ENCODE measurements at regions not wholly inside any gene's neighbourhood (a gene's known extent, or its start where the extent isn't known, plus 50 kb on each side); places are given as distances from the start of the nearest gene placed in this dataset.

- Histone ChIP-seq H3K79me2 (ENCODE audit: control insufficient read depth, insufficient read depth, low read length) (no peaks in the 10 kb centered on the region), H3K27ac (ENCODE audit: low read length in 2 of 2) (no peak overlapping the region), H3K9ac (ENCODE audit: low read length) (no peak overlapping the region), H2AFZ (ENCODE audit: insufficient read depth, low read depth, low read length, poor library complexity, severe bottlenecking) (no peak overlapping the region), H4K20me1 (ENCODE audit: control insufficient read depth, insufficient read depth, low read length, poor library complexity, severe bottlenecking) (no peaks in the 10 kb centered on the region), H3K4me3 (ENCODE audit: control extremely low read depth in 1 of 5, extremely low read depth in 1 of 5, insufficient read depth in 1 of 5, low read depth in 2 of 5, low read length in 4 of 5) (no peak overlapping the region), H3K4me1 (ENCODE audit: control insufficient read depth in 2 of 2, insufficient read depth in 2 of 2, low read length in 2 of 2) (no peaks in the 10 kb centered on the region), H3K36me3 (replicated peaks in 1 of 2; ENCODE audit: control extremely low read depth in 1 of 2, control insufficient read depth in 1 of 2, extremely low read depth in 1 of 2, insufficient read depth in 2 of 2, low read length in 1 of 2) (no peaks in the 10 kb centered on the region), H3K9me3 (ENCODE audit: control extremely low read depth in 1 of 3, control insufficient read depth in 2 of 3, insufficient read depth in 1 of 3, low read length in 2 of 3) (peaks cover 0 to 6% (median 2%) of the 10 kb centered on the region in 3 donors), H3K4me2 (replicated peaks; ENCODE audit: low read depth, low read length, poor library complexity, severe bottlenecking) (no peak overlapping the region), H3K27me3 (replicated peaks in 1 of 4; ENCODE audit: control extremely low read depth in 1 of 4, control insufficient read depth in 3 of 4, insufficient read depth in 4 of 4, low read length in 3 of 4) (no peaks in the 10 kb centered on the region)
- no peak overlapping the region for H3K27ac Mint-ChIP-seq
- no peak for TF ChIP-seq CTCF (IDR thresholded peaks at IDR 0.05)
- WGBS (ENCODE audit: insufficient coverage) = 84% methylated on average over 3 of the region's 5 CpGs
- peaks cover 23% of the 10 kb centered on the region for H3K27me3 Mint-ChIP-seq
- intact Hi-C loops (cut with micrococcal nuclease) = no loop called here
- CTCF ChIA-PET = no interaction called here
- POLR2A ChIA-PET = no interaction called here
- no peak for ATAC-seq (ENCODE audit: low read depth)
- no peak for DNase-seq
- peaks cover 7% of the 10 kb centered on the region for H3K9me3 Mint-ChIP-seq (ENCODE audit: insufficient read depth)
- no peaks in the 10 kb centered on the region for H3K4me1 Mint-ChIP-seq
- no peak overlapping the region for H3K4me3 Mint-ChIP-seq
Observed at GRCh38 chr2:167891841-167892240, 355.6 kb downstream of the STK39 start.

- H3K4me1 Mint-ChIP-seq = no peaks in the 10 kb centered on the region
- DNase-seq = no peak
Observed at GRCh38 chr2:167890739-167891138, 356.7 kb downstream of the STK39 start.

More at GRCh38 chr2:167890739-167891138, 356.7 kb downstream of the STK39 start:
- no peak overlapping the region for H3K4me3 ChIP-seq (ENCODE audit: control extremely low read depth in 1 of 5, extremely low read depth in 1 of 5, insufficient read depth in 1 of 5, low read depth in 2 of 5, low read length in 4 of 5)
- intact Hi-C loops (cut with micrococcal nuclease) = no loop called here
- CTCF ChIA-PET = no interaction called here
- H4K20me1 ChIP-seq (ENCODE audit: control insufficient read depth, insufficient read depth, low read length, poor library complexity, severe bottlenecking) = no peaks in the 10 kb centered on the region
- TF ChIP-seq EZH2 (IDR thresholded peaks at IDR 0.05; ENCODE audit: borderline replicate concordance, insufficient read depth, low read depth, low read length, poor library complexity, severe bottlenecking) (no peak), CTCF (IDR thresholded peaks at IDR 0.05) (no peak)
- Mint-ChIP-seq H3K4me3 (no peak overlapping the region), H3K27me3 (peaks cover 15% of the 10 kb centered on the region), H3K27ac (no peak overlapping the region), H3K9me3 (ENCODE audit: insufficient read depth) (peaks cover 7% of the 10 kb centered on the region)
- no peak overlapping the region for H3K9ac ChIP-seq (ENCODE audit: low read length)
- H3K4me2 ChIP-seq (replicated peaks; ENCODE audit: low read depth, low read length, poor library complexity, severe bottlenecking) = no peak overlapping the region
- no peaks in the 10 kb centered on the region for H3K36me3 ChIP-seq (replicated peaks in 1 of 2; ENCODE audit: control extremely low read depth in 1 of 2, control insufficient read depth in 1 of 2, extremely low read depth in 1 of 2, insufficient read depth in 2 of 2, low read length in 1 of 2)
- peaks cover 0 to 6% (median 2%) of the 10 kb centered on the region in 3 donors for H3K9me3 ChIP-seq (ENCODE audit: control extremely low read depth in 1 of 3, control insufficient read depth in 2 of 3, insufficient read depth in 1 of 3, low read length in 2 of 3)
- POLR2A ChIA-PET = no interaction called here
- 90% methylated on average over 2 of the region's 2 CpGs for WGBS (ENCODE audit: insufficient coverage)
- ATAC-seq (ENCODE audit: low read depth) = no peak
- H3K27me3 ChIP-seq (replicated peaks in 1 of 4; ENCODE audit: control extremely low read depth in 1 of 4, control insufficient read depth in 3 of 4, insufficient read depth in 4 of 4, low read length in 3 of 4) = no peaks in the 10 kb centered on the region
- no peak overlapping the region for H3K27ac ChIP-seq (ENCODE audit: low read length in 2 of 2)
- no peaks in the 10 kb centered on the region for H3K79me2 ChIP-seq (ENCODE audit: control insufficient read depth, insufficient read depth, low read length)
- H2AFZ ChIP-seq (ENCODE audit: insufficient read depth, low read depth, low read length, poor library complexity, severe bottlenecking) = no peak overlapping the region
- no peaks in the 10 kb centered on the region for H3K4me1 ChIP-seq (ENCODE audit: control insufficient read depth in 2 of 2, insufficient read depth in 2 of 2, low read length in 2 of 2)
